ENCODE measurements at regions not wholly inside any gene's neighbourhood (a gene's known extent, or its start where the extent isn't known, plus 50 kb on each side); places are given as distances from the start of the nearest gene placed in this dataset.

- no peak overlapping the region for H3K4me3 Mint-ChIP-seq (ENCODE audit: unreplicated experiment)
- no peaks in the 10 kb centered on the region for H3K36me3 Mint-ChIP-seq (ENCODE audit: low read depth, unreplicated experiment)
- Histone ChIP-seq H3K27me3 (ENCODE audit: insufficient read depth, low read length) (no peaks in the 10 kb centered on the region), H3K9ac (ENCODE audit: low read length) (no peak overlapping the region), H3K9me3 (ENCODE audit: insufficient read depth, low read depth, low read length) (no peaks in the 10 kb centered on the region), H4K20me1 (ENCODE audit: insufficient read depth, low read length) (no peaks in the 10 kb centered on the region), H2AFZ (ENCODE audit: low read depth, low read length) (no peak overlapping the region), H3K36me3 (ENCODE audit: insufficient read depth, low read length) (no peaks in the 10 kb centered on the region), H3K4me3 (ENCODE audit: insufficient read depth, low read depth, low read length) (no peak overlapping the region), H3K27ac (ENCODE audit: low read depth, low read length) (no peak overlapping the region), H3K79me2 (ENCODE audit: insufficient read depth, low read length) (no peaks in the 10 kb centered on the region), H3K4me2 (ENCODE audit: low read length) (no peak overlapping the region), H3K4me1 (ENCODE audit: insufficient read depth, low read length) (peaks cover 3% of the 10 kb centered on the region)
- no peaks in the 10 kb centered on the region for H3K27me3 Mint-ChIP-seq (ENCODE audit: low read depth, unreplicated experiment)
- DNase-seq (ENCODE audit: low read depth) = peak; percentile 34
- FAIRE-seq = no peak
- peaks cover 7% of the 10 kb centered on the region for H3K4me1 Mint-ChIP-seq (ENCODE audit: low read depth, unreplicated experiment)
- H3K27ac Mint-ChIP-seq (ENCODE audit: unreplicated experiment) = no peak overlapping the region
- no peaks in the 10 kb centered on the region for H3K9me3 Mint-ChIP-seq (ENCODE audit: unreplicated experiment)
- TF ChIP-seq CTCF (IDR thresholded peaks at IDR 0.05; ENCODE audit: insufficient read depth, low read depth, low read length) (no peak), EZH2 (IDR thresholded peaks at IDR 0.05; ENCODE audit: insufficient read depth, low read length) (no peak)
These were observed 209.6 kb upstream of the TLL1 start for GRCh38 chr4:165663411-165663810.

- TF ChIP-seq EZH2 (IDR thresholded peaks at IDR 0.05; ENCODE audit: insufficient read depth, low read length) (no peak), CTCF (IDR thresholded peaks at IDR 0.05; ENCODE audit: insufficient read depth, low read depth, low read length) (no peak)
- H3K27me3 ChIP-seq (ENCODE audit: insufficient read depth, low read length) = no peaks in the 10 kb centered on the region
- H3K4me1 ChIP-seq (ENCODE audit: insufficient read depth, low read length) = peaks cover 3% of the 10 kb centered on the region
- FAIRE-seq (no peak), DNase-seq (ENCODE audit: low read depth) (no peak)
- no peak overlapping the region for H3K9ac ChIP-seq (ENCODE audit: low read length)
- no peaks in the 10 kb centered on the region for H4K20me1 ChIP-seq (ENCODE audit: insufficient read depth, low read length)
- no peak overlapping the region for H3K4me2 ChIP-seq (ENCODE audit: low read length)
- H2AFZ ChIP-seq (ENCODE audit: low read depth, low read length) = no peak overlapping the region
- Mint-ChIP-seq H3K36me3 (ENCODE audit: low read depth, unreplicated experiment) (no peaks in the 10 kb centered on the region), H3K27ac (ENCODE audit: unreplicated experiment) (no peak overlapping the region), H3K4me1 (ENCODE audit: low read depth, unreplicated experiment) (peaks cover 10% of the 10 kb centered on the region), H3K27me3 (ENCODE audit: low read depth, unreplicated experiment) (no peaks in the 10 kb centered on the region), H3K9me3 (ENCODE audit: unreplicated experiment) (no peaks in the 10 kb centered on the region), H3K4me3 (ENCODE audit: unreplicated experiment) (no peak overlapping the region)
- H3K36me3 ChIP-seq (ENCODE audit: insufficient read depth, low read length) = no peaks in the 10 kb centered on the region
- H3K79me2 ChIP-seq (ENCODE audit: insufficient read depth, low read length) = no peaks in the 10 kb centered on the region
- no peak overlapping the region for H3K4me3 ChIP-seq (ENCODE audit: insufficient read depth, low read depth, low read length)
- H3K9me3 ChIP-seq (ENCODE audit: insufficient read depth, low read depth, low read length) = no peaks in the 10 kb centered on the region
- H3K27ac ChIP-seq (ENCODE audit: low read depth, low read length) = no peak overlapping the region
These were observed 206.2 kb upstream of the TLL1 start for GRCh38 chr4:165666836-165667235.

- H4K20me1 ChIP-seq (ENCODE audit: insufficient read depth, low read length) = no peaks in the 10 kb centered on the region
- no peaks in the 10 kb centered on the region for H3K4me1 ChIP-seq (ENCODE audit: insufficient read depth, low read length)
- H3K4me3 ChIP-seq (ENCODE audit: insufficient read depth, low read depth, low read length) = no peak overlapping the region
- no peak overlapping the region for H3K27ac ChIP-seq (ENCODE audit: low read depth, low read length)
- no peak overlapping the region for H3K4me2 ChIP-seq (ENCODE audit: low read length)
- Mint-ChIP-seq H3K4me3 (ENCODE audit: unreplicated experiment) (no peak overlapping the region), H3K27me3 (ENCODE audit: low read depth, unreplicated experiment) (no peaks in the 10 kb centered on the region), H3K36me3 (ENCODE audit: low read depth, unreplicated experiment) (no peaks in the 10 kb centered on the region), H3K4me1 (ENCODE audit: low read depth, unreplicated experiment) (peaks cover 7% of the 10 kb centered on the region), H3K9me3 (ENCODE audit: unreplicated experiment) (no peaks in the 10 kb centered on the region), H3K27ac (ENCODE audit: unreplicated experiment) (no peak overlapping the region)
- no peak overlapping the region for H3K9ac ChIP-seq (ENCODE audit: low read length)
- TF ChIP-seq EZH2 (IDR thresholded peaks at IDR 0.05; ENCODE audit: insufficient read depth, low read length) (no peak), CTCF (IDR thresholded peaks at IDR 0.05; ENCODE audit: insufficient read depth, low read depth, low read length) (no peak)
- no peaks in the 10 kb centered on the region for H3K9me3 ChIP-seq (ENCODE audit: insufficient read depth, low read depth, low read length)
- H3K27me3 ChIP-seq (ENCODE audit: insufficient read depth, low read length) = no peaks in the 10 kb centered on the region
- DNase-seq (ENCODE audit: low read depth) (no peak), FAIRE-seq (no peak)
- no peaks in the 10 kb centered on the region for H3K79me2 ChIP-seq (ENCODE audit: insufficient read depth, low read length)
- H3K36me3 ChIP-seq (ENCODE audit: insufficient read depth, low read length) = no peaks in the 10 kb centered on the region
- no peak overlapping the region for H2AFZ ChIP-seq (ENCODE audit: low read depth, low read length)
These were observed 205.1 kb upstream of the TLL1 start for GRCh38 chr4:165667969-165668368.

All from astrocyte (in vitro differentiated cells and primary cell).